ENCODE measurements at regions not wholly inside any gene's neighbourhood (a gene's known extent, or its start where the extent isn't known, plus 50 kb on each side); places are given as distances from the start of the nearest gene placed in this dataset.
"Not testable (repeated sequence)": the region's sequence is repeated elsewhere in the genome, so short reads cannot be mapped to it uniquely, and the experiment has no call there.

- Histone ChIP-seq H3K36me3 (ENCODE audit: control insufficient read depth in 2 of 2, insufficient read depth in 1 of 2, low read length in 2 of 2) (no peaks in the 10 kb centered on the region), H3K27ac (ENCODE audit: extremely low read depth, low read depth, low read length) (no peak overlapping the region), H3K4me1 (ENCODE audit: control insufficient read depth, insufficient read depth, low read length) (no peaks in the 10 kb centered on the region), H3K4me3 (ENCODE audit: low read depth, low read length) (no peak overlapping the region), H3K9me3 (ENCODE audit: control insufficient read depth, insufficient read depth, low read depth, low read length) (no peaks in the 10 kb centered on the region)
- ChIA-PET CTCF (no interaction called here), POLR2A (no interaction called here)
- peak; percentile 51 for TF ChIP-seq EGR2 (tag by site-specific recombination; IDR thresholded peaks at IDR 0.05; ENCODE audit: low read depth)
- no peak for TF ChIP-seq ZNF549 (tag by site-specific recombination; IDR thresholded peaks at IDR 0.05)
- peak; percentile 42 for TF ChIP-seq ZFHX2 (tag by site-specific recombination; conservative IDR thresholded peaks at IDR 0.05)
These were observed 93.5 kb downstream of the NPIPB11 start for GRCh38 chr16:29312835-29313558.

GRCh38 chr16:29312345-29312675 lies 94.2 kb downstream of the NPIPB11 start:
- H3K4me3 ChIP-seq (ENCODE audit: low read depth, low read length); H3K36me3 ChIP-seq (ENCODE audit: control insufficient read depth in 2 of 2, insufficient read depth in 1 of 2, low read length in 2 of 2); POLR2A ChIA-PET; H3K27ac ChIP-seq (ENCODE audit: extremely low read depth, low read depth, low read length); CTCF ChIA-PET; H3K4me1 ChIP-seq (ENCODE audit: control insufficient read depth, insufficient read depth, low read length); H3K9me3 ChIP-seq (ENCODE audit: control insufficient read depth, insufficient read depth, low read depth, low read length): not testable (repeated sequence)

- H3K36me3 ChIP-seq (ENCODE audit: control insufficient read depth in 2 of 2, insufficient read depth in 1 of 2, low read length in 2 of 2) = no peaks in the 10 kb centered on the region
- no peak overlapping the region for H3K4me3 ChIP-seq (ENCODE audit: low read depth, low read length)
- H3K4me1 ChIP-seq (ENCODE audit: control insufficient read depth, insufficient read depth, low read length) = no peaks in the 10 kb centered on the region
- TF ChIP-seq FEZF1 (tag by site-specific recombination; IDR thresholded peaks at IDR 0.05) = no peak
- TF ChIP-seq ZNF664 (tag by site-specific recombination; IDR thresholded peaks at IDR 0.05) = no peak
- no peak for TF ChIP-seq ZNF146 (tag by site-specific recombination; IDR thresholded peaks at IDR 0.05)
- no peak for TF ChIP-seq ZNF777 (tag by site-specific recombination; IDR thresholded peaks at IDR 0.05; ENCODE audit: borderline replicate concordance)
- TF ChIP-seq HOXA7 (CRISPR knock-in tag; IDR thresholded peaks at IDR 0.05; ENCODE audit: borderline replicate concordance) = no peak
- no peak for TF ChIP-seq ZNF138 (tag by site-specific recombination; IDR thresholded peaks at IDR 0.05; ENCODE audit: borderline replicate concordance)
- TF ChIP-seq ZNF677 (tag by site-specific recombination; IDR thresholded peaks at IDR 0.05) = no peak
- TF ChIP-seq ZSCAN30 (tag by site-specific recombination; IDR thresholded peaks at IDR 0.05) = no peak
- TF ChIP-seq ZNF747 (tag by site-specific recombination; IDR thresholded peaks at IDR 0.05) = no peak
- no peak for TF ChIP-seq ZNF280D (tag by site-specific recombination; IDR thresholded peaks at IDR 0.05)
- ChIA-PET POLR2A (no interaction called here), CTCF (interaction anchor here (0.5 kb wide), 1 partner anchor 360 kb away, joined by 3 read pairs; no protein-coding TSS in a partner anchor)
- H3K9me3 ChIP-seq (ENCODE audit: control insufficient read depth, insufficient read depth, low read depth, low read length) = no peaks in the 10 kb centered on the region
- no peak overlapping the region for H3K27ac ChIP-seq (ENCODE audit: extremely low read depth, low read depth, low read length)
These were observed 94.8 kb downstream of the NPIPB11 start for GRCh38 chr16:29311461-29312344.

- no peak overlapping the region for H3K27ac ChIP-seq (ENCODE audit: extremely low read depth, low read depth, low read length)
- no peaks in the 10 kb centered on the region for H3K36me3 ChIP-seq (ENCODE audit: control insufficient read depth in 2 of 2, insufficient read depth in 1 of 2, low read length in 2 of 2)
- ChIA-PET POLR2A (no interaction called here), CTCF (no interaction called here)
- H3K4me3 ChIP-seq (ENCODE audit: low read depth, low read length) = no peak overlapping the region
- H3K4me1 ChIP-seq (ENCODE audit: control insufficient read depth, insufficient read depth, low read length) = no peaks in the 10 kb centered on the region
- H3K9me3 ChIP-seq (ENCODE audit: control insufficient read depth, insufficient read depth, low read depth, low read length) = no peaks in the 10 kb centered on the region
- no peak for TF ChIP-seq INSM2 (tag by site-specific recombination; IDR thresholded peaks at IDR 0.05)
- no peak for TF ChIP-seq ZNF561 (tag by site-specific recombination; IDR thresholded peaks at IDR 0.05; ENCODE audit: borderline replicate concordance)
- TF ChIP-seq GLI2 (tag by site-specific recombination; IDR thresholded peaks at IDR 0.05; ENCODE audit: borderline replicate concordance, low read depth) = no peak
- TF ChIP-seq ZNF146 (tag by site-specific recombination; IDR thresholded peaks at IDR 0.05) = no peak
- TF ChIP-seq ZNF596 (tag by site-specific recombination; IDR thresholded peaks at IDR 0.05) = no peak
- no peak for TF ChIP-seq ZNF398 (tag by site-specific recombination; IDR thresholded peaks at IDR 0.05)
- no peak for TF ChIP-seq GLIS1 (tag by site-specific recombination; IDR thresholded peaks at IDR 0.05)
- no peak for TF ChIP-seq TCF7L2 (IDR thresholded peaks at IDR 0.05; ENCODE audit: borderline replicate concordance, low read depth, low read length)
- no peak for TF ChIP-seq KLF8 (tag by site-specific recombination; IDR thresholded peaks at IDR 0.05)
These were observed 95.6 kb downstream of the NPIPB11 start for GRCh38 chr16:29310852-29311314.
